Renal cortex interstitium (tissue), 11 donors: ENCODE measurements at regions not wholly inside any gene's neighbourhood (a gene's known extent, or its start where the extent isn't known, plus 50 kb on each side); places are given as distances from the start of the nearest gene placed in this dataset.

Experiments used
- DNase-seq, 11 donors: peaks; one replicate each; pipeline ENCODE4 v3.0.0-alpha.2; 2013; ENCODE audit warnings: low read depth in 9 of 11, low spot score in 4 of 11; ENCODE audit errors: extremely low read depth in 1 of 11

GRCh38 chr5:57824047-57824446 is 341.4 kb upstream of the ACTBL2 start:
- no peak for DNase-seq

- DNase-seq: no peak
Observed at GRCh38 chr5:57822651-57823050, 340.0 kb upstream of the ACTBL2 start.

GRCh38 chr5:57818397-57818796 is 335.8 kb upstream of the ACTBL2 start:
- DNase-seq: no peak

- DNase-seq: no peak
Observed at GRCh38 chr5:57817924-57818323, 335.3 kb upstream of the ACTBL2 start.

DNA sequence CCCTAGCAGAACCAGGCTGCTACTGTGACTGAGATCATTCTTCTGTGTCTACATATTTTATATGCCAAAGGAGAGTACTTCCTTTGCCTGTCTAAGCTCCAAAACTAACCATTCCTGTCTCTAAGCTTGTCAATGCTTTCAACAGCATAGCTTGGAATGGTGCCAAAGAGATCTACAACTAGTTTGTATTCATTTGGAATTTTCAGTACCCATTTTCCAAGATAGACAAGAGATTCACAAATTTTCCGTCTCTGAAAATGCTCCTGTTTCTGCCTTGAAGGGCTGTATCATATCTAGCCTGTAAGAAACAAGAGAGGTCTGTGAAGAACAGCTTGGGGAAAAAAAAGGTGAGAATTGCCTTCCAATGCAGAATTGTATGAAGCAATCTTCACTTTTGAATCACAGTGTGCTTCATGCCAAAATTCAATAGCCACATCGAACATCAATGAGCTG is 334.4 kb upstream of the ACTBL2 start:
- no peak for DNase-seq

DNA sequence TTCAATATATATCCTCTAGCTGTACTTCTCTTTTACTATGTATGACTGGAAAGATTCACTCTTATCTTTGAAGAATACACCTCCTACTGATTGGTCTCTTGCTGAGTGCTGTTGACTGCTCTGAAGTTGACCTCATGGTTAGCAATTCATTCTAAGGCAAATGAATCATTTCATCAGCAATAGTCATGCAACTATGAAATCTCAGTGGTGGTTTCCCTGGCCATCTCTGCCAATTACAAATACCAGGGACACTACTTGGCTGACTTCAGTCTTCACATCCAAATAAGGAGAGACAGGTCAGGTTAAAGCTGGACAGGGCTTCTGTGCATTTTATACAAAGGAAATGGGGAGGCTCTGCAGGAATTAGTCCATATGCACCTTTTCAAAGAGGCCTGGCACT is 333.5 kb upstream of the ACTBL2 start:
- DNase-seq: no peak

- no peak for DNase-seq
Observed at GRCh38 chr5:57805732-57806131, 323.1 kb upstream of the ACTBL2 start.

GRCh38 chr5:57805170-57805569 is 322.6 kb upstream of the ACTBL2 start:
- DNase-seq: no peak

- DNase-seq: no peak
Observed at GRCh38 chr5:57804505-57804904, 321.9 kb upstream of the ACTBL2 start.

DNA sequence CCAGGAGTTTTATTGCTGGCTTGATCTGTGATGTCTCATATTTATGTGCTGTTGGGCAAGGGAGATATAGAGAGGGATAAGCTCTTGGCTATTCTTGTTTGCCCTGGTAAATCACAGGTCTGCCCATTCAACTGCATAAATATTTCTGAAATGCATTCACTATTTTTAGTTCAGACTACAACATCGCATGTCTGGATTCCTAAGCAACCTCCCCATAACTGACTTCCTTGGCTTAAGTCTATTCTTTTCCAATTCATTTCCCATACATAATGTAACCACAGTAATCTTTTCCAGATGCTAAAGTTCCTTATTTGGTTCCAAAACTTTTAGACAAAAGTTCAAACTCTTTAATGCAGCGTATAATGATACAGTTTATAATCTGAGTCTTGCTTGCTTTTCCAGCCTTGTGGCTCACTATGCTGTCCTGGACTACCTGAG is 321.4 kb upstream of the ACTBL2 start:
- no peak for DNase-seq

DNA sequence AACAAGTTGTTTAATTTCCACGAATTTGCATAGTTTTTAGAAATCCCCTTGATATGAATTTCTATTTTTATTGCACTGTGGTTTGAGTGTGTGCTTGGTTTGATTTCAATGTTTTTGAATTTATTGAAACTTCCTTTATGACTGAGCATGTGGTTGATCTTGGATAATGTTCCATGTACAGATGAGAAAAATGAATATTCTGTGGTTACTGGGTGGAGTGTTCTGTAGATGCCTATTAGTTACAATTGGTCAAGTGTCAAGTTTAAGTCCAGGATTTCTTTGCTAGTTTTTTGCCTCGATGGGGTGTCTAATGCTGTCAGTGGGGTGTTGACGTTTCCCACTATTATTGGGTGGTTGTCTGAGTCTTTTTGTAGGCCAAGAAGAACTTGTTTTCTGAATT is 319.5 kb upstream of the ACTBL2 start:
- DNase-seq: no peak

DNA sequence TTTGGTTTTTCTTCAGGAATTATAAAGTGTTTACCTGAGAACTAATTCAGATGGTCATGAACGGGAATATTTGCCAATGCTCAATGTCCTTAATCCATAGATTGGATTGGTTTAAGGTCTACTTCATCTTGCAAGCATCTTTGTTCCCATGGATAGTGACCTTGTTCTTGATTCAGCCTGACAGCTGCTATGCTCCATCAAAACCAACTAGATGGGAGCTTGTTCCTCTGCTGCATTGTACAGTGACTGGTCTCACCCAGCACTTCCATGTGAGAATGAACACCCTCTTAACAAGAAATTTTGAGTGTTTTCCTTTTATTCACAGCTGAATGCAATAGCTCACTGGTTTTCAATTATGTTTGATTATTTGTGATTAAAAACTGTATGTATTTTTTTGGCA is 312.6 kb upstream of the ACTBL2 start:
- no peak for DNase-seq

DNA sequence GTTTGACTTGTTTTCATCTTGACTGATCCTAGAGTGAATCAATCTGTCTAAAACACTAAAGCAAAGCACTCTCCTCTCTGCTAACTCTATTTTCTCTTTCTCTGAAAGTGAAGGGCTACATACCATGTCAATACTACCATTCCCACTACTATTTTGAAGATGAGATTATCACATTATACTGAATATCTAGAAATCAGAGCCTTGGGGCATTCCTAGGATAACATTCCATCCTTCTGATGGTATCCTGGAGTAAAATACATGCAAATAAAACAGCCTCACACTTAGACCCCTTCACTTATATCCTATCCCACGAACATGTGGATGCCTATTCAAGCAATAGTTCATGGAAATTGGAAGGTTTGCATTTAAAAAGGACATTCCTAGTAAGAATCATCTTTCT is 309.3 kb upstream of the ACTBL2 start:
- DNase-seq: no peak

GRCh38 chr5:57785946-57786345 is 303.3 kb upstream of the ACTBL2 start:
- no peak for DNase-seq

GRCh38 chr5:57784121-57784520 is 301.5 kb upstream of the ACTBL2 start:
- DNase-seq: no peak

- no peak for DNase-seq
Observed at GRCh38 chr5:57783693-57784092, 301.1 kb upstream of the ACTBL2 start.

DNA sequence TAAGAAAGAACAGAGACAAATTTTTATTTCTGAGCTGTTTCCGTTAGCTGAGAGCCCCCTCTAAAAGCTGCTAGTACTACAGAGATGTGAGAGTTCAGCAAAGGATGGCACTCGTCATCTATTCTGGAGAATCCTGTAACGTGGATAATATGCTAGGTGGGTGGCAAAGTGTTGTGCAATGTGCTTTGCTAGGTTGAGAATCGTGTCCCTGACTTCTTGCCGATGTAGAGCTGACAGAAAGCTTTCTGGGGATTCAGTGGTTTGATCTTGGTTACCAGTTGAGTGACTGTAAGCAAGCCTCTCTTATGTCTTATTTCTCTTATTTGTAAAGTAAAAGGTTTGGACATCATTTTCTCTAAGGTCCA is 298.3 kb upstream of the ACTBL2 start:
- DNase-seq: no peak

- no peak for DNase-seq
Observed at GRCh38 chr5:57780306-57780960, 297.8 kb upstream of the ACTBL2 start.

DNA sequence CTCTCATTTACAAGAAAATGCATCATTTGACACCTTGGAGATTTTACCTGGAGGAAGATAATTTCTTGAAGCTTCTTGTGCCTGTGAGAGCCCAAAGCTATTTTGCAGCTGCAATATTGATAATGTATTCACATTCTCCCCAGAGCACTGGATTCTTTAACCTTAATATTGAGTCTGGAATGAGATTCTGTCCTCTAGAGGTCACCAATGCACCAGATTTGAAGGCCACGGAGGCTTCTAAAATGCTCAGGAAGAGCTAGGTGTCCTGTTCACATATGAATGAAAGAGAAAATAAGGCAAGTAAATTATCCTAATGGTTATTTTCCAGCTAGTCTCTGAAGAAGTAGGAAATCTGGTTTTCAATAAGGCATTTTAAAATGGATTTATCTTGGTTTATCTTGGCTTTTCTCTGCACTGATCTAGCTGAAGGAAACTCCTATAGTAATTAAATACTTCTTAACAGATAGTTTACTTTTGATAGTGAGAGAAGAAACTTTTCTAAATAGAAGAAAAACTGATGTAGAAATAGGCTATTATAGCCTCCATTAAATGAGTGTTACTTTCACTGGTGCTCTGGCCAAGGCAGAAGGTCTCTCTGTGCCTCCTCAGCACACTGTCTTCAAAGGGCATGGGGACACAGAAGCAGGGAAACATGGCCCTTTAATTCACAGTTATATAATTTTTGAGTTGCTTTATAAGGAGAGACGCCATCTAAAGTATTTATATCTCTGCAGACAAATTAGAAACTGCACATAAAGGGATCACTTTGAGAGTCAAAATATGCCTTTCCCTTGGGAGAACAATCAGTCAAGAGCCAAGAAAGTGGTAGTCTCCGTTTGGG is 297.0 kb upstream of the ACTBL2 start:
- peak; percentile 28 to 69 (median 50) for DNase-seq

GRCh38 chr5:57778501-57779091 is 296.0 kb upstream of the ACTBL2 start:
- DNase-seq: no peak
